Activated CD4-positive, alpha-beta T cell treated with anti-CD3 and anti-CD28 coated beads, Interleukin-10, Interleukin-2, amounts not matched to agents 100 ng/mL and 50 ng/mL, durations not matched to agents 16 hours and 8 hours (primary cell): ENCODE measurements at regions not wholly inside any gene's neighbourhood (a gene's known extent, or its start where the extent isn't known, plus 50 kb on each side); places are given as distances from the start of the nearest gene placed in this dataset.
"Not testable (repeated sequence)": the region's sequence is repeated elsewhere in the genome, so short reads cannot be mapped to it uniquely, and the experiment has no call there.

Experiments
- DNase-seq: peaks from one replicate; pipeline ENCODE4 v3.0.0-alpha.2; 2020

DNA sequence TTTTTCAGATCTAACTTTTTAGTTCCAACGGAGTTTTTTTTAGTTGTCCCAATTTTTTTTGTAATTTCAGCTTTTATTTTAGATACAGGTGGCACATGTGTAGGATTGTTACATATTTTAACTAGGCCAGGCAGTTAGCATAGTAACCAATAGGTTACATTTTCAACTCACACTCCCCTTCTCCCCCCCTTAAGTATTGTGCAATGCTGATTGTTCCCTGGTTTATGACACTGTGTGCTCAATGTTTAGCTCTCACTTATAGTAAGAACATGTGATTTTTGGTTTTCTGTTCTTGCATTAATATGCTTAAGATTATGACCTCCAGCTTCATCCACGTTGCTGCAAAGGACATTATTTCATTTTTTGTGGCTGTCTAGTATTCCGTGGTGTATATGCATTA is 503.2 kb downstream of the CDH9 start:
- DNase-seq = no peak

DNA sequence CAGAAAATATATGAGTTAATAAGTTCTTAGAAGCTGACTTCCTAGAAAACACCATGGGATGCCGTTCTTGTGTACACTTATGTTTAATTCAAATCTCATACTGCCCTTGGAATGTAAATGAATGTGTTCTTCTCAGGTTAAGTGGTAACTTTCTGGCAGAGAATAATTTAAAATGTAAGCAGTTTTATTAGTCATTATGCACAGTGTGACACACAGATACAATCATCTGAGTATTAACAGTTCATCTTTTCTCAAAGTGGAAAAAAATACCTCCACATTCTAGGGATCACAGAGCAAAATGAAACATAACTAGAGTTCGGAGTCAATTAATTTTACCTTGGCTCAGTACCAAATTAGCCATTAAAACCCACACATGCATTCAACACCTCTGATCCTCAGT is 508.1 kb downstream of the CDH9 start:
- DNase-seq = no peak

DNA sequence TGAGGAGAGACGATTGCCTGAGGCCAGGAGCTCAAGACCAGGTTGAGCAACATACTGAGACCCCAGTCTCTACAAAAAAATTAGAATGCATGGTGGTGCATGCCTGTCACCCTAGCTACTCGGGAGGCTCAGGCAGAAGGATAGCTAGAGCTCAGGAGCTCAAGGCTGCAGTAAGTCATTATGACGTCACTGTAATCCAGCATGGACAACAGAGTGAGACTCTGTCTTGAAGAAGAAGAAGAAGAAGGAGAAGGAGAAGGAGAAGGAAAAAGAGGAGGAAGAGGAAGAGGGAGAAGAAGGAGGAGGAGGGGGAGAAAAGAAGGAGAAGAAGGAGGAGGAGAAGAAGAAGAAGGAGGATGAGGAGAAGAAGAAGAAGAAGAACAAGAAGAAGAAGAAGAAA is 519.1 kb downstream of the CDH9 start:
- DNase-seq = no peak

DNA sequence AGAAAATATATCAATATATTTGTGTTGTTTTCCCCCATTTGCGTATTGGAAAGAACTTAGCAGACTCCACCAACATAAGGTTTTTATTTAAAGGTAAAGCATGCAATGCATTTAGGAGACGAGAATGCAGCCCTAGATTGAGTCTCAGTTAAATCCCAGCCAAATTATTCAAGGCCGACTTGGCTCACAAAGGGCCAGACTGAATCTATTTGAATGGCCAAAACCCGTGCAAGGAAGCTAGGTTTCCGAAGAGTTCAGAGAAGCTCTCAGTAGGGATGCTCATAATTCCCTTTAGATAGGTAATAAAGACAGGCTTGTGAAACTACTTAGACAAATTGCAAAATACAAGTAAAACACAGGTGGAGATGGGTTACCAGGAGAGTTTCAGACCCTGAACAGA is 520.3 kb downstream of the CDH9 start:
- DNase-seq = no peak

DNA sequence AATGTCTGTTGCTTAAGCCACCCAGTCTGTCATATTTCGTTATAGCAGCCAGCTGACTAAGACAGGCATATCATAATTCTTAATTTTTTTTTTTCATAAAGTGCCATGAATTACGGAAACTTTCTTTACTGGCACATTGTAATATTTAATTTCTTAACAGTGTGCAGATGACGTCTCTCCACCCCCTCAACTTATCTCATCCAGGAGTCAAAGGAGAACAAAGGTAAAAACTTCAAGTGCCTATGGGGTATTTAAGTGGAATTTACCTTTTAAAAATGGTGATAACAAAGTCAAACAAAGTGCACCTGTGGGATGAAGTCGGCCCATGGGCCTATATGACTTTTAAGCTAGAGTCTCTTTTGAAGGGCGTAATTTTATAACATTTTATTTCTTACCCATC is 539.4 kb downstream of the CDH9 start:
- DNase-seq = no peak

DNA sequence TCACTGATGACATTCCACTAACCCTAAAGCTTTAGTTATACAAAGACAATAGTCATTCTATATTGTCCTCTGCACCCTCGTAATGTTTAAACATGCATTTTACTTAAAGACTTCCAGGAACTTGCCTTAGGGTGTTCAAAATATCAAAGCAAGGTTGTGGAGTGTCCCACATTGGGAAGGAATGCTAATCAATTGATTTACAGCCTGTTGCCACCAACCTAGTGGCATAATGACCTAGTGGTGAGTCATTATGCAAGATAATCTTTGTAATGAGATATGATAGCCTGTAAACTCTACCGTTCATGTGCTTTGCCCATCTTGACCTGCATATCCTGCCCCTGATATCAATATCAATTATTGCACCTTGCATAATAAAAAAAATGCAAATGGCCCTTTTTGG is 542.9 kb downstream of the CDH9 start:
- no peak for DNase-seq

DNA sequence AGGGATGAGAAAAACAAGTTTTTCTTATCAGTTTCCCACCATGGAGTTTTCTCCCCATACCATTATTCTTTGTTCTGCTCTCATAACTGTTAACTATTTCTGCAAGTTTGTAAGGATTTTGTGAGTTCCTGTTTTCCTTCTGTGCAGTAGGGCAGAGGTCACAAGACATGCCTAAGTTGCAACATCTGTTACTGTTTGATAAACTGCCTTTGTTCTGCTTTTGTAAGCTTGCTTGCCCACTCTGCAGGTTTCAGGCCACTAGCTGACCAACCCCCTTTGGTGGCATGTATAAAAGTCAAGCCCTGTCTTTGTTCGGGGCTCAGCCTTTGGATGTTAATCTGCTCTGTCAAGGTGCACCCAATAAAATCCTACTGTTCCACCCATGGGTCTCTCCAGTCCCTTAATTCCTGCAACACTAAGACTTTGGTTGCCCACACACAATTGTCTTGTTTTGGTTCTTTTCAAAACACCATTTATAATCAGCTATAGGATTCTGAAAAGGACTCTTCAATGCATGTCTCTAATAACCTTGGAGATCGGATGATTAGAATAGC is 545.4 kb downstream of the CDH9 start:
- DNase-seq = no peak

DNA sequence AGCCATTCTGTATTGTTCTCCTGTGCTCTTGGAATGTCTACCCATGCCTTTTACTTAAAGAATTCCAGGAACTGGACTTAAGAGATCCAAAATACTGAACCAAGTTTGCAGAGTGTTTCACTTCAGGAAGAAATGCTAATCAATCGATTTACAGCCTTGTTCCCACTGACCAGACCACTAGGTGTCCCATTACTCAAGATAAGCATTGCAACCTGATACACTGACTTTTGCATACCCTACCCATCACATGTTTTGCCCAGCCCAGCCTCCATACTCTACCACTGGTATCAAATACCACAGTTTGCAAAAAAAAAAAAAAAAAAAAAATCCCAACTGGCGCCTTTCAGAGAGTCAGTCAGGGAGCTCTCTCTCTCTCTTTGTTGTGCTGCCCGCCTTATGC is 550.8 kb downstream of the CDH9 start:
- DNase-seq = no peak

DNA sequence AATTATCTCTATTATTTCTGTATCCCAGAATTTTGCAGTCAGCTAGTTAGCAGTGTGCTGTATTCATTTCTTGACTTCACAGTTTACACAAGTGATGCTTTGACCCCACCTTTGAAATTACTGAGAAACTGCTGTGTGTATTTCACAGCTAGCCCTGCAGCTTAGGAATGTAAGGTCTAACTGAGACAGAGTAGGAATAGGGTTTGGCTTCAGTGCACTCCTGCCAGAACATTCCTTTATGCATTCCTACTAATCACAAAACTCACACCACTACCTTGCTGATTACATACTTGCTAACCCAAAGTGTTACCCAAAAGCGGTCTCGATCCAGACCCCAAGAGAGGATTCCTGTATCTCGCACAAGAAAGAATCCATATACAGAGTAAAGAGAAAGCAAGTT is 551.8 kb downstream of the CDH9 start:
- DNase-seq = no peak

DNA sequence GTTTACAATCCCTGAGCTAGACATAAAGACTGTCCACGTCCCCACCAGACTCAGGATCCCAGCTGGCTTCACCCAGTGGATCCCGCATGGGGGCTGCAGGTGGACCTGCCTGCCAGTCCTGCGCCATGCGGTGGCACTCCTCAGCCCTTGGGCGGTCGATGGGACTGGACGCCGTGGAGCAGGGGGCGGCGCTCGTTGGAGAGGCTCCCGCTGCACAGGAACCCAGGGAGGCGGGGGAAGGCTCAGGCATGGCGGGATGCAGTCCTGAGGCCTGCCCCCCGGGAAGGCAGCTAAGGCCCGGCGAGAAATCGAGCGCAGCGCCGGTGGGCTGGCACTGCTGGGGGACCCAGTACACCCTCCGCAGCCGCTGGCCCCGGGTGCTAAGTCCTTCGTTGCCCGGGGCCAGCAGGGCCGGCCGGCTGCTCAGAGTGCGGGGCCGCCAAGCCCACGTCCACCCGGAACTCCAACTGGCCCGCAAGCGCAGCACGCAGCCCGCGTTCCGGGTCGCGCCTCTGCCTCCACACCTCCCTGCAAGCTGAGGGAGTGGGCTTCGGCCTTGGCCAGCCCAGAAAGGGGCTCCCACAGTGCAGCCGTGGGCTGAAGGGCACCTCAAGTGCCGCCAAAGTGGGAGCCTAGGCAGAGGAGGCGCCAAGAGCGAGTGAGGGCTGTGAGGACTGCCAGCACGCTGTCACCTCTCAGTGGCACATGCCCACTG is 553.1 kb downstream of the CDH9 start:
- DNase-seq = not testable (repeated sequence)

DNA sequence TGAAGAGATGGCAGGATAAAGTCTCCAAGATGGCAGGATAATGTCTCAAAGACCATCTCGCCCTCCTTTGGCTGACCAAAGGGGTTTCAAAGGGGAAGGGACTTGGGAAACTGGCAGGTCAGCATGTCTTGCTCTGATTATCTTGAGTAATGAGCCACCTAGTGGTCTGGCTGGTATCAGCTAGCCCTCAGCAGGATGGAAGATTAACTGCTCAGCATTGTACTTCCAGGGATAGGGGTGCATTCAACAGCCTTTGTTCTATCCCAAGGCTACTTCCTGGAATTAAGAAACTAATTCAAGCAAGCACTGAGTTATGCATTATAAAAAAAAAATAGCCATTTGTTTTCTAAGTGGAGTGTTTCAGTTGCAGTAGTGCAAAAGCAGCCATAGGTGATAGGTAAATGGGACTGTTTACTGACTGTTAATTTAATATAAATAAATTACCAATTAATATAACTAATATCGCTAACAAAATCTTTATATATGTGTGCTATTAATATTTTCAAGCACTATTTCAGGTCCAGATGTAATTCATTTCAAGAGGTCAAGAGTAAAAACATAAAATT is 555.5 kb downstream of the CDH9 start:
- peak; percentile 14 for DNase-seq

DNA sequence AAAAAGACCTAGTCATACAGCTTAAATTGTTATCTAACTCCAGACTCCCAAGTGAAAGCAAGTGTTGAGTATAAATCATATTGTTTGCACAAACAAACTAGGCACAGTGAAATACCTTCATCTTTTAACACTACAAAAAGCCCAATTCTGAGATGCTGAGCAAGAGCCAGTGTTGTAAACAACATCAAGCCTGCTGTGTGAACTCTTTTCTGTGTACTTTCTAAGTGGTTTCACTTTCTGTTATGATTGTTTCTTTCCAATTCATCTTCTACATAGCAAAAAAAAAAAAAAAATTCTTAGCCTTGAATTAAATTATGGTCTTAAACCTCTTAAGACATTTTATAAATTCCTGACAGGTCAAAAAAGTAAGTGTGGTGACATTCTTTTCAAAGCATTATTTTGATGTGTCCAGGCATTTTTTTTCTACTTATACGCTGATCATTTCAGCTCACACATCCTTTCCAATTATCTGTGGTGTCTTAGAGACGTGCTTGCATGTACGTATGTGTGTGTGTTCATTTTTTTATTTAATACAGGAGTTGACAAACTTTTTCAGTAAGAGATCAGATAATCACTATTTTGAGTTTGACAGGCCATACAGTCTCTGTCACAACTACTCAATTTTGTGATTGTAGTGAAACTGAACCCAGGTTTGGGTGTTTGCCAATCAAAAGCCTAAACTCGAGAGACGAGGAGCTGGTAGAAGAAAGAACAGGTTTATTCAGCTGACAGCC is 556.1 kb downstream of the CDH9 start:
- DNase-seq = no peak

DNA sequence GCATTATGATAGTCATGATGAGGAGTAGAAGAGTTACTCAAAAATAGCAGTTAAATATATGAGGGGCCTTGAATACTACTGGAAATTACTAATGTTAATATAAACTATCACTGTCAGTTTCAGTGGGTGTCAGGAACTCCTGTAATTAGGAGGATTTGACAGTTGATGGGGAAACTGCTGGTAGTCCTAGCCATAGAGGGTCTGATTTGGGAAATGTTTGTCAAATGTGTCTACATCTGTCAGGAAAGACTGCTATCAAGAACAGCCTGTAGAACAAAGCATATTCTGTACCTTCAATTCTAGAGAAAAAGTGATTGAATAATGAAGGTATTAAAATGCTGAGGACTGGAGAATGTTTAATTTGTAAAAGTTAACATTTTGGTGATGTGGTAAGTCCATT is 567.9 kb downstream of the CDH9 start:
- no peak for DNase-seq

DNA sequence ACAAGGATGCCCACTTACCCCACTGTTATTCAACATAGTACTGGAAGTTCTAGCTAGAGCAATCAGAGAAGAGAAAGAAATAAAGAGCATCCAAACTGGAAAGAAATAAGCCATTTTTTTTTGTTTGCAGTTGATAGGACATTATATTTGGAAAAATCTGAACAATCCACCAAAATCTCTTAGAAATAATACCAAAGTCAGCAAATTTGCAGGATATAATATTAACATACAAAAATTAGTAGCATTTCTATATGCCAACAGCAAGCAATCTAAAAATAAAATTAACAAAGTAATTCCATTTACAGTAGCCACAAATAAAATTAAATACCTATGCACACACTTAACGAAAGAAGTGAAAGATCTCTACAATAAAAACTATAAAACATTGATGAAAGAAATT is 599.3 kb downstream of the CDH9 start:
- DNase-seq = no peak

DNA sequence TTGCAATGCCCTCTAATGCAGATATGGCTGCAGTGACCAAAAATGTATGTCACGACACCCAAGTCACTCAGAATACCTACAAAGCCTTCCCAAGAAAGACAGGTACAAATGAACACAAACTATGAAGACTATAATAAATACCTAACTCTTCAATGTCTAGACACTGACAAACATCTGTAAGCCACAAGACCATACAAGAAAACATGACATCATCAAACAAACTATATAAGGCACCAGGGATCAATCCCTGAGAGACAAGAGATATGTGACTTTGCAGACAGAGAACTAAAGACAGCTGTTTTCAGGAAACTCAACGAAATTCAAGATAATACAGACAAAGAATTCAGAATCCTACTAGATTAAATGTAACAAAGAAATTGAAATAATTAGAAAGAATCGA is 603.7 kb downstream of the CDH9 start:
- DNase-seq = no peak

DNA sequence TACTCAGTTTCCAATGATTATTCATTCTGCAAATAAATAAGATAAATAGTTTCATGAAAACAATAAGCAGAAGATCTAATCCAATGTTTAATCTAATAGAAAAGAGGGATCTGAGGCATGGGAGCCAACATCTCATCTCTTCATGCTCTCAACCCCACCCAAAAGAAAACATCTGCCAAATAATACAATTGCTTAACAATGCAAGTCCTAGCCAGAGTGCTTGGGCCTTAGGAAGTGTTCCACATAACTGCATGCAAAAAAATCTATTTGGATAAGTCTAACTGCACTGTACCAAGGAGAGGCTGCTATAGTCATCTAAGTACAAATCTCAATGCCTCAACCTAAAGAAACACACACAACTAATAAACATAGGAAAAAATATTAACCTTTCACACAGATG is 606.0 kb downstream of the CDH9 start:
- DNase-seq = no peak

DNA sequence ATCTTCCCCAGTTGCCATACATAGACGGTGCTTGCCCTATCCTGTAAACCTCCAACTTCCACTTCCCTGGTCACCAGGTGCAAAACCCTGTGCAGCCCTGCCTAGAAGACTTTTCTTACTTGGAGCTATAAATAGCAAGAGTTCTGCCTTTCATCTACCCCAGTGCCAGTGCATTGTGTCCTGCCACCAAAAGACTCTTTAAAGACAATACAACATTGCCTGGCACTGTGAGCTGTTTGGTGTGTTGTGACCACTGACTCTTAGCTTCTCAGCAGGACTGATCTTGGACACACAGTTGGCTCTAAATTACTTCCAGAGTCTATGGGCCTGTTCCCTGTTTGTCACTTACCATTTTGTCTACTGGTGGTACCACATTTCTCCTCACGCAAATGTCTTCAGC is 608.1 kb downstream of the CDH9 start:
- DNase-seq = no peak

DNA sequence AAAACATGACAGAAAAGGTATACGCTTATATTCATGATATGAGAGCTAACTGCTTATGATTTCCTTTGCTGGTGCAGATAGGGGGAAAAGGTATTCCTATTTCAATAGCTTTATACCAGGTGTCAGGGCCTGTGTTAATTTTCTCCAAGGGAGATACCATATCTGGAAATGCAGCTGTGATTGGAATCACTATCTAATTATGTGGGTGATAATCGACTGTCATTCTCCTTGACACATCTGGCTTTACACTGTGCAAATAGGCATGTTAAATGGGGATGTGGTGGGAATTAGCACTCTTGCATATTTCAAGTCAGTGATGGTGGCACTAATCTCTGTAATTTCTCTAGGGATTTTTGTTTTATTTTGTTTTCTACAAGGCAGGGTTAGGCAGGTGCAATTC is 611.1 kb downstream of the CDH9 start:
- no peak for DNase-seq

DNA sequence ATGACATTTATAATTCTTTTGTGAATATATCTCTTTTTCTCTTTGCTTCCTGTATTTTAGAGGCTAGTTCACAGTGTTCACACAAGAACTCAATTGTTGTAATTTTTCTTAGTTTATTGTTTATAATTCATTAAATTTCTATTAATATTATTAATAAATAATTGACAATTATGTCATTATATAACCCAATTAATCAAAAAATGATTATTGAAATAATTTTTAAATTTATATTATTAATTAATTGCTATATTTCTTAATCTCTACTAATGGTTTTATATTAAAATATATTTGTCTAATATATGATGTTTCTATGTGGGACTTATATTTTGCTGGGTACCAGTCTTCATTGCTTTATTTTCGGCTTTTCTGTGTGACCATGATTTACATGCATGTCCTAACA is 618.4 kb downstream of the CDH9 start:
- DNase-seq = no peak

DNA sequence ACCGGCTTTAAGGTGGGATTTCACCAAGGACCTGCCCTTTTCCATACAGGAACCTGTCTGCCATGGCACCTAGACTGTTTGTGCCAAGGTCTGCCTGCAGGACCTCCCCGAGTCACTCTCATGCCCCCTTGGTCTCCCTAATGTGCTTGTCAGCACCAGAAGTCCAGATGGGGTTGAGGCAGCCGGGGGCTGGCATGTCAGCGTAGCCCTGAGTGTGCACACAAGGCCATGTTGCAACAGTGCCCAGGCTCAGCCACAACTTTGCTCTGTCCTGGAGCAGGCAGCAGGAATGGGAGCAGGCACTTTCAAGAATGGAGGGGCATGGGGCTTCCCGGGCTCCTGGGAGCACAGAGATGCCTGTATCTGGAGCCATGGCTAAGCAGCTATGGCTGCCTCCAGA is 621.5 kb downstream of the CDH9 start:
- no peak for DNase-seq

DNA sequence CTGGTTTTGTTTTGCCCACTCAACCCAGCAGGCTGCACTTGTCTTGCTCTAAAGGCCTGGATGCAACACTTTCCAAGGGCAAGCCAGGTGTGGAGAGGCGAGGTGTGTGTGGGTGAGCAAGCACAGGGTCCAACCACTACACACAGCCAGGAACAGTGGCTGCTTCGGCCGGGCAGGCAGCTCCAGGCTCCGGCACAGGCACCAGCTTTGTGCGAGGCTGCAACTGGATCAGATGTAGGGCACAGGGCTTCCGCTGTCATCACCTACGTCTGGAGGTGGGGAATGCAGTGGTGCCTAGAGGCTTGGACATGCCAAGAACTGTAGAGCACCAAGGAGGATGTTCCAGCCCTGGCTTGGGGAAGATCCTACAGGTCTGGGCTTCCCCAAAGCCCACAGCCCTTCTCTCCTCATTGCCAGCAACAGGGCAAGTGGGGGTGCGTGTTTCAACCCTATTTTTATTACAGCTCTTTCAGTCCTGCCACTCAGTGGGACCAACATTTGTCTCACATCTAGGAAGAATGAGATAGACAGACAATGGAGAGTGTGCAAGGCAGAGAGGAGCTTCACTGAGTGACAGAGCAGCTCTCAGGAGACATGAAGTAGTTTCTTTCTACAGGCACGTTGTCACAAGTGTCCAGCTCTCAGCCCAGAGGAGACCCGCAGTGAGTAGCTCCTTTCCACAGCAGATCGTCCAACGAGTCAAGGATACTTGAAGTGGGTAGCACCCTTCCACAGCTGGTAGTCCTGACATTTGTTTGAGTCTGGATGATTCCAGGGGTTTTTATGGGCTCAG is 622.2 kb downstream of the CDH9 start:
- DNase-seq = no peak

DNA sequence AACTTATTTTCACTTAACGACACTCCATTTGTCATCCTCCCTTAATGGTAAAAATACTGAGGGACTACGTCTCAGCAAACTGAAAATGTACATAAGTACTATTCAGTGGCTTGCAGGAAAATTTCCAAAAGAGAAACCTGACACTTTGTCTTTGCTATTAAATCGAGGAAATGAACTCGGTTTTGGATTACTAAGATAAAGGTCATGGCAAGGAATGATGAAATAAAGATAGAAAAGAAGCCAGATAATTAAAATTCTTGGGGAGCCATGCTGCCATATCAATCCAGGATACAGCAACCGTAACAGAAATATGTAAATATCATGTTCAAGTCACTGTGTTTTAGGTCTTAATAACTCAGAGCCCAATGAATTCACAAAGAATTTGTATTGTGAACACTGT is 647.8 kb downstream of the CDH9 start:
- no peak for DNase-seq

DNA sequence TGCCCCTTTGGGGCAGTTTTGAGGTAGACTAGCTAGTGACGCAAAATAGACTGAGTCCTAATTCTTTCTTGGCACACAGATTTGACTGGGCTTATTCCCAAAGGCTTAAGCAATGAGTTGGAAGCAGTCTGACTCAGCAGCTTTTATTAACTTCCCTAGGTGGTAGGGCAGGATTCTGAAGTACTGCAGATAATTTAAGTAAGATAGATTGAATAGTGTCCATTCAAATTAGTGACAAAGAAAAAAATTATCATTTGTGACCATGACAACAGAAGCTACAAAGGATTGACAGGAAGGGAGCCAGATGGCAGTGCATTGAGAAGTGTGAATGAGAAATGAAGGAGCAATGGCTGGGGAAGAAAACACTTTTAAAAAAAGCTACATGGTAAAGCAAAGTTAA is 649.4 kb downstream of the CDH9 start:
- DNase-seq = no peak
